WERI-Rb-1 (cell line): ENCODE measurements at regions not wholly inside any gene's neighbourhood (a gene's known extent, or its start where the extent isn't known, plus 50 kb on each side); places are given as distances from the start of the nearest gene placed in this dataset.

Source experiments
- DNase-seq: peaks from one replicate; pipeline ENCODE4 v3.0.0-alpha.2; 2020
- H3K27ac ChIP-seq: fragments of 250-450 bp; sonication (Bioruptor Pico); 2 replicates; pipeline ENCODE4 v1.5.1; 2020; ENCODE audit warnings: mild to moderate bottlenecking, moderate library complexity
- H3K27me3 ChIP-seq: fragments of 250-450 bp; sonication (Bioruptor Pico); 2 replicates; pipeline ENCODE4 v1.5.1; 2021; ENCODE audit warnings: mild to moderate bottlenecking, low read depth, moderate library complexity; ENCODE audit not compliant: insufficient read depth, severe bottlenecking
- H3K36me3 ChIP-seq: fragments of 250-450 bp; sonication (Bioruptor Pico); 2 replicates; pipeline ENCODE4 v1.5.1; 2020; ENCODE audit warnings: mild to moderate bottlenecking, moderate library complexity
- H3K4me3 ChIP-seq: 2 replicates; pipeline ENCODE4 v1.5.1; 2011; ENCODE audit warnings: low read depth, mild to moderate bottlenecking, control low read depth, low read length
- H3K9me3 ChIP-seq: fragments of 250-450 bp; sonication (Bioruptor Pico); 2 replicates; pipeline ENCODE4 v1.5.1; 2021; ENCODE audit warnings: mild to moderate bottlenecking, moderate library complexity; ENCODE audit not compliant: severe bottlenecking
- TF ChIP-seq, protein P1 (sequence below): IDR thresholded peaks from 2 replicates; pipeline ENCODE4 v1.5.1; 2011; ENCODE audit warnings: low read depth, mild to moderate bottlenecking, control low read depth, inconsistent platforms, low read length

DNA sequence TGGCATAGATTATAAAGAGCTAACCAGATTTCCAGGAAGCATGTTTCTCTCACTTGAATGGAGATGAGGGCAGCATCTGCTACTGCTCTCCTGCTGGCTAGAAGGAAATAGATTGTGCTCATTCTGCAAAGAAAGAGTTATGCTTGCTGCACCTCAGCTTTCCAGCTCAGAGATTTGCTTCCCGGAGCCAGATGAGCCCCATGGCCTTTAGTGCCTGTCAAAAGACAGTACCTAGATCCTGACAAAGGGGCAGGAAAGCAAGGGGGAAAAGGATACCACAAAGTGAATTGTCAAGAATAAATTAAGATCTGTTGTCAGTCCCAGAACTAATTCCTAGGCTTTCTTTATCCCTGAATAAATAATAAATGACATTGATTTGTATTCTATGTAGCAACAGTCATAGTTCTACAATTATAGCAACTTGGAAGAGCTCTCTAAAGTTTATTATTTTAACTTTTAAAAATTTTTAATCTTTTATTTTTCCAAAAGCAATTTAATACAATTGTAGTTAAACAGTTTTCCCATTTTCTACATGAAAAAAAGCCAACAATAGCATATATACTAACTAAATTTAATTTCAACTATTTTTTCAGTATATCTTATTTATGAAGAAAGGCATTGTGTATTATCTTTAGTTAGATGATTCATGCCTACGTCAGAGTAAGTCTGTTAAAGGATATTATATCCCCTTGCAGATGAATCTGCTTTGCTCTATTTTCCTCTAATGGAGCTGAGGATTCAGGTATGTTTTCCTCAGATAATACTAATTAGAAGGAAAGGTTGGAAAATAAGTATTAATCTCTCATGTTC, 306.1 kb upstream of the DDI1 start:
- H3K9me3 ChIP-seq, result peaks cover 6% of the 10 kb centered on the region

DNA sequence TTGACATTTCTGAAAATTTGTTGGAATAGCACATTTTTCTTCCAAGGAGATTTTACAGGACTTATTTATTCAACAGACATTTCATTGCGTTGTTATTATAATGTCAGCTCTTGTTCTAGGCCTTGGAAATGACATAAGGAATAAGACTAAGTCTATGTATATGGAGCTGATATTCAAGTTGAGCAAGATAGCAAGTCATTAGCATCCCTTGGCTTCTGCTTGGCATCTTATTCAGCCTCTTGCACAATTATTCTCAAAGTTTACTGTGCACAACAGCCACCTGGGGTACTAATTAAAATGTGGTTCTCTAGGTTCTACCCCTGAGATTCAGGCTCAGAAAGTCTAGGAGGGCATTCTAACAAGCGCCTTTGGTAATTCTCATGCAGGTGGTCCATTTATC, 304.8 kb upstream of the DDI1 start:
- H3K9me3 ChIP-seq, result peaks cover 6% of the 10 kb centered on the region
- TF ChIP-seq, protein P1, sequence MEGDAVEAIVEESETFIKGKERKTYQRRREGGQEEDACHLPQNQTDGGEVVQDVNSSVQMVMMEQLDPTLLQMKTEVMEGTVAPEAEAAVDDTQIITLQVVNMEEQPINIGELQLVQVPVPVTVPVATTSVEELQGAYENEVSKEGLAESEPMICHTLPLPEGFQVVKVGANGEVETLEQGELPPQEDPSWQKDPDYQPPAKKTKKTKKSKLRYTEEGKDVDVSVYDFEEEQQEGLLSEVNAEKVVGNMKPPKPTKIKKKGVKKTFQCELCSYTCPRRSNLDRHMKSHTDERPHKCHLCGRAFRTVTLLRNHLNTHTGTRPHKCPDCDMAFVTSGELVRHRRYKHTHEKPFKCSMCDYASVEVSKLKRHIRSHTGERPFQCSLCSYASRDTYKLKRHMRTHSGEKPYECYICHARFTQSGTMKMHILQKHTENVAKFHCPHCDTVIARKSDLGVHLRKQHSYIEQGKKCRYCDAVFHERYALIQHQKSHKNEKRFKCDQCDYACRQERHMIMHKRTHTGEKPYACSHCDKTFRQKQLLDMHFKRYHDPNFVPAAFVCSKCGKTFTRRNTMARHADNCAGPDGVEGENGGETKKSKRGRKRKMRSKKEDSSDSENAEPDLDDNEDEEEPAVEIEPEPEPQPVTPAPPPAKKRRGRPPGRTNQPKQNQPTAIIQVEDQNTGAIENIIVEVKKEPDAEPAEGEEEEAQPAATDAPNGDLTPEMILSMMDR, result no peak

More for the DNA sequence above, 306.1 kb upstream of the DDI1 start:
- peak; percentile 43 for DNase-seq
- Histone ChIP-seq H3K27ac (no peak overlapping the region), H3K27me3 (no peaks in the 10 kb centered on the region), H3K36me3 (no peaks in the 10 kb centered on the region), H3K4me3 (no peak overlapping the region)
- TF ChIP-seq, protein P1, result no peak

DNA sequence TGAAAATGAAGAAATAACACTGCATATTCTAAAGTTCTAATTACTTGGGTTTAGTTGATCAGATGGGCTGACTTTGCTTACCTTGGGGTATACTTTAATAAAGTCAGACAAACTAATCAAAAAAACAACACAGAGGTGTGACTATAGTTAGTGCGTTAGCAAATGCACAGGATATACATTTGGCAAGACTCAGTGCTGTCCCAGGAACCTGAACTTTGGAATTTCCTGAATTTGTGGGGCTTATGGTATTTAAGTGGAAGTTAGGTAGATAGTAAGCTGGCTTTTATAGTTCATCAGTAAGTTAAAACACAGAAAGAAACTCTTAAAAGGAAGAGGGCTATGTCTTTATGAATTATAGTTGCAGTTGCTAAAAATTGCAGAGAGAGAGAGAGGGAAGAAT, 302.6 kb upstream of the DDI1 start:
- TF ChIP-seq, protein P1, result no peak
- no peak overlapping the region for H3K27ac ChIP-seq
- no peak for DNase-seq
- H3K9me3 ChIP-seq, result no peaks in the 10 kb centered on the region
- no peaks in the 10 kb centered on the region for H3K36me3 ChIP-seq
- no peaks in the 10 kb centered on the region for H3K27me3 ChIP-seq
- no peak overlapping the region for H3K4me3 ChIP-seq

More for the DNA sequence above, 304.8 kb upstream of the DDI1 start:
- Histone ChIP-seq H3K36me3 (no peaks in the 10 kb centered on the region), H3K27ac (no peak overlapping the region), H3K4me3 (no peak overlapping the region), H3K27me3 (no peaks in the 10 kb centered on the region)
- no peak for DNase-seq

DNA sequence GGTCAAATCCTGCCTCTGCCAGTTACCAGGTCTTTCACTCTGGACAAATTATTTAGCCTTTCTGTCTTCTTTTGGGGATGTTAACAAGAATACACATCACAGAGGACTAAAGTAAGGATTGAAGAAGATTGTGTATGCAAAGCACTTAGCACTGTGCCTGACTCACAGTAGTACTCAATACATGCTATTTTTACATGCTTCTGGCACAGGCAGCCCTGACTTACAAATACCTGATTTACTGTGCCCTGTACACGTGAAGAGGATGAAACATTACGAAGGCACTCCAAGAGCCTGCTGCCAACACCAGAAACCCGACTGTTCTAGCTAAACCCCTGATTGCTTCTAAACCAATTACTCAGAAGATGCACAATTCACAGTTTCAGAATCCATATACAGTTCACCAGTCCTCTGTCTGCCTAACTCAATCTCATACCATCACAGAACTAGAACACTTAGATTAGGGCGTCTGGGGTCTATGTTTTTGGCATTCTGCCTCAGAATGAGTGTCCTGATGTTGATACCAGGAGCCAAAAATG, 300.9 kb upstream of the DDI1 start:
- Histone ChIP-seq H3K36me3 (no peaks in the 10 kb centered on the region), H3K4me3 (no peak overlapping the region), H3K27ac (no peak overlapping the region), H3K27me3 (no peaks in the 10 kb centered on the region), H3K9me3 (no peaks in the 10 kb centered on the region)
- TF ChIP-seq, protein P1, result no peak
- DNase-seq, result no peak

DNA sequence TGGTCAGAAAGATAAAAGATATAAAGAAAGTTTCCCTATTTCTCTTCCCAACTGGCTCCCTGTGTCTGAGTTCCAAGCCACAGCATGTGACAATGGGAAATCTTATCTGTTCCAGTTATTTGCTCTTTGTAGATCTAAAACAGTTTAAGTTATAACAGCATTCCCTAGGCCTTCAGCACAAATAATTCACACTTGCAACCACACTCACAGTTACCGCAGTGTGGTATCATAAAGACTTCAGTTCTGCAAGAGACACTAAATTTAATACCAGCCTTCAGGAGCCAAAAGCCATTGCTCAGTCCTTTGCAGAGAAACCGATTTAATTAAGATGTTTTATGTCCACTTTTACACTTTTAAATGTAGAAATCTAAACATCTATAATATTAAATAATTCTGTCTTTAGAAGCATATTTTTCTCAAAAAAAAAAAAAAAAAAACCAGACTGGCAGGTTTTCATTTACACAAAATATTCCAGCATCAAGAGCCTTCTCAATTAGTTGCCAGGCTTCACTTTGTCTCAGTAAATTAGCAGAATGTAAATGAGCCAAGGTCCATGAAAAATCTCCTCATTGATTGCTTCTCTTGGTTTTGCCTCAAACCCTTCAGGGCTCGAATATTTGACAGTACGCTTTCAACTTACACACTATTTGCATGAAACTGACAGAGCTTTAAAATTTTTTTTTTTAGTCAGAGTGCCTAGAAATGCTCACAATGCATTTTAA, 300.0 kb upstream of the DDI1 start:
- Histone ChIP-seq H3K27ac (no peak overlapping the region), H3K36me3 (no peaks in the 10 kb centered on the region), H3K4me3 (no peak overlapping the region), H3K9me3 (no peaks in the 10 kb centered on the region), H3K27me3 (no peaks in the 10 kb centered on the region)
- DNase-seq, result no peak
- TF ChIP-seq, protein P1, result no peak
